ENCODE measurements at regions not wholly inside any gene's neighbourhood (a gene's known extent, or its start where the extent isn't known, plus 50 kb on each side); places are given as distances from the start of the nearest gene placed in this dataset.

DNA sequence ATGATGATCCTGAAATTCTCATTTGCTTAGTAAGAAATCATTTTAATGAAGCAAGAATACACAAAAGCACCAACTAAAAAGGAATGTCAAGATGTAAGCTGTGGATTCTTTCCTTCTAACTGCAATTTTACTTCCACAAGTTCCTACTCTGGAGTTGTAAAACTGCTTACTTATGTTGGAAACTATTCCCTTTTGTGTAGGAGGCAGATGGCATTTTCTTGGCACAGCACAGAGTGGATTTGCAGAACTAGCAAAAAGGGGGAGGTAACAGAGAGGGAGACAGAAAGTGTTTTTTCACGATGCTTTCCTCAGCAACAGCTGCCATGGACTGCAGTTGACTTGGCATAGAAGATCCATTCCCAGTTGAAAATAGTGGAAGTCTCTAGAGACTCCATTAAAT lies 1112.0 kb upstream of the RAG2 start:
- in situ Hi-C loops (cut with MboI; ENCODE audit: low sequenced_read_pairs): loop anchor here (25.0 kb wide), 1 partner anchor 98 kb away; no protein-coding TSS in a partner anchor

DNA sequence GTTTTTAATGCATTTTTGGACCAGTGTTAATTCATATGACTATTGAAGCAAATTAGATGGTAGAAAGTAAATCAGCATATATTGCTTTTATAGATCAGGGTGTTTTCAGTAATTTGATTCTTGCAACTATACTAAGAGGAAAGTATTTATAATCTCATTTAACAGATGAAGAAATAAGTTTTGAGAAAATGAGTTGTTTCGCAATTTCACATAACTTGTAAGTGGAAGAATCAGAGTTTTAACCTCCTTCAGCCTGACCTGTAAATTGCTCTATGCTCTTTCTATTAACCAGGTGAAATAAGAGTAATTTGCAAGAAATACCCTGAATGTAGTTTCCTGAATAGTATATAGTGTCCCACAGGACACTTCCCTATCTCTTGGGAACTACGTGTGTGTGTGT lies 1106.8 kb upstream of the RAG2 start:
- in situ Hi-C loops (cut with MboI; ENCODE audit: low sequenced_read_pairs): loop anchor here (25.0 kb wide), 1 partner anchor 92 kb away; no protein-coding TSS in a partner anchor

DNA sequence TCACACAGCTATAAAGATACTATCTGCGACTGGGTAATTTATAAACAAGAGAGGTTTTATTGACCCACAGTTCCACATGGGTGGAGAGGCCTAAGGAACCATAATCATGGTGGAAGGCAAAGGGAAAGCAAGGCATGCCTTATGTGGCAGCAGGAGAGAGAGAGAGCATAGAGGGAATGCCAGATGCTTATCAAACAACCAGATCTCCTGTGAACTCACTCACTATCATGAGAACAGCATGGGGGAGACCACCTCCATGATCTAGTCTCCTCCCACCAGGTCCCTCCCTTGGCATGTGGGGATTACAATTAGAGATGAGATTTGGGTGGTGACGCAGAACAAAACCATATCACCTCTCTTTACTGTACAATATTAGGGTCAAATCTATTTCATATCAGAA lies 1101.6 kb upstream of the RAG2 start:
- in situ Hi-C loops (cut with MboI; ENCODE audit: low sequenced_read_pairs): loop anchor here (25.0 kb wide), 1 partner anchor 87 kb away; no protein-coding TSS in a partner anchor

DNA sequence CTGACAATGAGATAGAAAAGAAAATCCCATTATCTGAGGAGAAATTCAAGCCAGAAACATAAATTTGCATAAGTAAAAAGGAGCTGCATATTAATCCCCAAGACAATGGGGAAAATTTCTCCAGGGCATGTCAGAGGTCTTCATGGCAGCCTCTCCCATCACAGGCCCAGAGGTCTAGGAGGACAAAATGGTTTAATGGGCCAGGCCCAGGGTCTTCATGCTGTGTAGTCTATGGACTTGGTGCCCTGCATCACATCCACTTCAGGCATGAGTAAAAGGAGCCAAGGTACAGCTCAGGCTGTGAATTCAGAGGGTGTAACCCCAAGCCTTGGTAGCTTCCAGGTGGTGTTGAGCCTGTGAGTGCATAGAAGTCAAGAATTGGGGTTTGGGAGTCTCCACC lies 1097.2 kb upstream of the RAG2 start:
- in situ Hi-C loops (cut with MboI; ENCODE audit: low sequenced_read_pairs): no loop called here

DNA sequence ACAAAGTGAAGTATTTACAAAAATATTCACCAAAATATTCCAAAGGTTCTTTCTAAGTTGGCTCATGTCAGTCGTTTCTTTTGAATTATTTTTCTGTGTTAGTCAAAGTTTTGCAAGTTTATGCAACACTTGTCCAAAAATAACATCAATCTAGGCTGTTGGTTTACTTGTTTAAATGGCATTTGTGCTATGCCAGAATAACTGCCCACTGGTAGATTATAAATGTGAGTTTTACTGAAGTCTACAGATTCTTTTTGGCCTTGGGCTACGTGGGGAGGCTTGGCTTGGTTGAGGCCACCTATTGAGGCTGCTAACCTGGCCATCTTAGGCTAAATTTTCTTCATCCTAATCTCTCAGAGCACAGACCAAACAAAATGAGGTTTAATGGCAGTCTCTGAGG lies 1091.9 kb upstream of the RAG2 start:
- in situ Hi-C loops (cut with MboI; ENCODE audit: low sequenced_read_pairs): no loop called here

DNA sequence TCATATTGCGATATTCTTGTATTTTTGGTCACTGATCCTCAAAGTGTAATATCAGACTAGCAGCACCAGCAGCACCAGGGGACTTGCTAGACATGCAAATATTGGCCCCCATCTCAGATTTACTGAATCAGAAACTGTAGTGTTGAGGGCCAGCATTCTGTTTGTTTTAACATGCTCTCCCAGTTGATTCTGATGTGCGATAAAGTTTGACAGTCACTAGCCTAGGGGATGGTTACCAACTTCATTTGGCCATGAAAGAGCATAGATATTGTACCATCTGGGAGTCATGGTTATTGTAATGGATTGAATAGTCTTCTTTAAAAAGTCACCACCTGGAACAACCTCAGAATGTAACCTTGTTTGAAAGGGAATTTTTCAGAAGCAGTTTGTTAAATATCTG lies 1090.4 kb upstream of the RAG2 start:
- in situ Hi-C loops (cut with MboI; ENCODE audit: low sequenced_read_pairs): no loop called here

DNA sequence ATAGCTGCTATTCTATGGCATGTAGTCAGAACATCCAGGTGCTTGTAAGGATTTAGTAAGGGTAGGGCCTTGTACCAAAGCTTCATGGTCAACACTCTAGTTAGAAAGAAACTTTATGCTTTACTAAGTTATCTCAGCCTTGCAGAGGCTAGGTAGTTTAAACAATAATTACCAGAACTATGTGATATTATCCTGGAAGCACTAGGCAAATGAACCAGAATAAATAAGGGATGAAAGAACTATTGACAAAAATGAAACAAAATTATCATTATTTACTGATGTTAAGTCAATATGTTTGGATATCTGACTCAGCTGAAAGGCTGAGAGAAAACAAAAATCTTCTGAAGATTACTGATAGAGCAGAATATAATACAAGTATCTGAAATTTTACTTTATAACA lies 1089.1 kb upstream of the RAG2 start:
- in situ Hi-C loops (cut with MboI; ENCODE audit: low sequenced_read_pairs): no loop called here

DNA sequence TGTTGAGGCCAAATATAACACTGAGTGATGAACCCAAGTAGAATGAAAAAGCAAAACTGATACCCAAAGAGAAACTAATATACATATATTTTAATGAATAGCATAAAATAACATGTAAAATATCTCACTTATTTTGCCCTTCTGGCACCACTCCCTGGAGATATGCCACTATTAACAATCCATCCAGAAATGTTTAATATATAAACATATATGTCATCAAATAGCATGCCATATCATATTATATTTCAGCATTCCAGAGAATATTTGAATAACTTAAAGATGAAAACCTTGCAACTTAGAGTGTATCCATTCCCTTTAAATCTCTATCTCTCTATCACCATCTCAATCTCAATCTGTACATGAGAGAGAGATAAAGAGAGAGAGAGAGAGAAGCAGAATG lies 1073.3 kb upstream of the RAG2 start:
- in situ Hi-C loops (cut with MboI; ENCODE audit: low sequenced_read_pairs): no loop called here

DNA sequence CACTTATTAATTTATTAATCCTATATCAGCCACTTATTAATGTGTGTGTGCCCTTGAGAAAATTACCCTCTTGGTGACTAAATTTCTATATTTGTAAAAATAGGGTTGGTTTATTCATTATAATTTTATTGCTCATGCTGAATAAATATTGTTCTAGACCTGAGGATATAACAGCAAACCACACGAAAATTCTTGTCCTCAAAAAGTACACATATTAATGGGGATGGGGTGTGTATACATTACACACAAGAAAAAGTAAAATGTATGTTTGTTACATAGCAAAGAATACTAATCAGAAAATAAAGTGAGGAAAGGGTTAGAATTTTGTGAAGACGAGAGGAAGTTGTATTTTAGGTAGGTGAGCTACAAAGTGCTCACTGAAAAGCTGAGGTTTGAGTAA lies 1068.9 kb upstream of the RAG2 start:
- in situ Hi-C loops (cut with MboI; ENCODE audit: low sequenced_read_pairs): no loop called here

DNA sequence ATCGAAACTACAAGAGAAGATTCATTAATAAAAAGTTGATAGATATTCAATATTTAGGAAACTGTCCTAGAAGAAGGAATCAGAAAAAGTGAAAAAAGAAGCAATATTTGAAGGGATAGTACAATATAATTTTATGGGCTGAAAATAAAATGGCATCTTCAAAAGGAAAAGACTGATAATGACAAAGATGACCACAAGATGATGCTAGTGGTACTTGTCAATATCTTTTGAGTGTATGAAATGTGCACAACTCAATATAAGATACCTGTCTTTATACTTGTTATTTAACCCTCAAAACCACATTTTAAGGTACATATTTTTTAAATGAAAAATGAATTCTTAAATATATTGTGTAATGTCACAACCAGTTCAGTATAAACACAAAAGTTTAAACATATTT lies 1059.6 kb upstream of the RAG2 start:
- in situ Hi-C loops (cut with MboI; ENCODE audit: low sequenced_read_pairs): no loop called here

DNA sequence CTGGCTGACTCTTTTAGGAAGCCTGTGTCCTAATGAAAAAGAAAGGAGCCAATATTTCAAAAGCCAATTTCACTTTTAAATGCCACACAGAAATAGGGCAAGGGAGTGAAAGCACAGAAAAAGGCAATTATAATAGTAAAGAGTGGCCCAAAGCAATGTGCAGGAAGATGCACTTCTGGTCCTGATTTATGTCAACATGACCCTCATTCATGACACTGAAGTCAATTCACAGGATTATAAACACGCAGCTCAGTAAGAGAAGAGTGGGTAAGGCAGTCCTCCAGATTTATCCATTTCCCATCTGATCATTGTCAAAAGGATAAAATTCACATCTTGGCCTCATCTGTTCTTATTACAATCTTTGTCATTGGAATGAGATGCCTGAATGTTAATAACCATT lies 1049.7 kb upstream of the RAG2 start:
- in situ Hi-C loops (cut with MboI; ENCODE audit: low sequenced_read_pairs): no loop called here

DNA sequence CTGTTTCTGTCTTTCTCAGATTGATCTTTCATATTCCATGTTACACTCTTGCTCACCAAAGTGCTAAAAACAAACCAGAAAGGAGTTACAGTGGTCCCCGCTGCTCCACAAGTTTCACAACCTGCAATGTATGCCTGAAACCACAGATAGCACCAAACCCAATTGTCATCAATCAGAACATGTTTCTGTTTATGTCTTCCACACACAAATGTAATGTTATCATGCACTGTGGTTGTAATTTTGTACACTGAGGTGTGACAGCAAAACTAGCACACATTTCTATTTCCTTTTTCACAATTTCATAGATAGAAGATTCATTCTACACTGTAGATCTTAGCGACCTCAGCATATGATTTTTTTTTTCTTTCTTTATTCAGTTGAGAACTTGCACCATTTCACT lies 1045.9 kb upstream of the RAG2 start:
- in situ Hi-C loops (cut with MboI; ENCODE audit: low sequenced_read_pairs): no loop called here

DNA sequence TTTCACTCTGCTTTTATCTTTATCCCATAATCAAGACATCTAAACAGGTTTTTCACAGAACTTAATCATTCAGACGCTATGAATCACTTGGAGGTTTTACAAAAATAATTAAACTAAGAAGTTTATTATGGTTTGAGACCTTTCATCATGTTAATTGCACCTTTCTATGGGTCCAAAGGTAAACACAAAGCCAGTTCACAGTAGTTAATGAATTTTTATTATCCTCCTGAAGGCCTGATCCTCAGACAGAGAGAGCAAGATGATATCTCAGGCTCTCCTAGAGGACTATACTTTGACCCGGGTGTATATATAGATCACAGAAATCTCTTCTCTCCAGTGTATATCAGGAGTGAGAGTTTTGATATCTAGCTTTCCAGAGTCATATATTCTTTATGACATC lies 1044.3 kb upstream of the RAG2 start:
- in situ Hi-C loops (cut with MboI; ENCODE audit: low sequenced_read_pairs): no loop called here

DNA sequence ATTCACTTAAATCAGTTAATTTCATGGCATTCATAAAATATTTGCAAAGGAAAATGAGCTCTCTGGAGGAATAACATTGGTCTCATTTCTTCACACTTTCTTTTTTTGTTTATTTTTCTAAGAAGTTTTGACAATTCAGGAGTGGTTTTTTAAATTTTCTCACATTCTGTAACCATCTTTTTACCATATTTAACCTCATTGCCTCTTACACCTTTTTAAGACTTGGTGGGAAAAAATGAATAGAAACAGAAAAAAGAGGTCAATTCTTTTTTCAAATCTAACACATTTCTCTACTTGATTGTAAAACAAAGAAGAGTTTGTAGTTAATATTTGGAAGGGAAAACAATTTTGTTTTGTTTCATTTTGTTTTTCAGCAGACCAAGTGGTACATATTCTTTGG lies 1034.7 kb upstream of the RAG2 start:
- in situ Hi-C loops (cut with MboI; ENCODE audit: low sequenced_read_pairs): no loop called here

DNA sequence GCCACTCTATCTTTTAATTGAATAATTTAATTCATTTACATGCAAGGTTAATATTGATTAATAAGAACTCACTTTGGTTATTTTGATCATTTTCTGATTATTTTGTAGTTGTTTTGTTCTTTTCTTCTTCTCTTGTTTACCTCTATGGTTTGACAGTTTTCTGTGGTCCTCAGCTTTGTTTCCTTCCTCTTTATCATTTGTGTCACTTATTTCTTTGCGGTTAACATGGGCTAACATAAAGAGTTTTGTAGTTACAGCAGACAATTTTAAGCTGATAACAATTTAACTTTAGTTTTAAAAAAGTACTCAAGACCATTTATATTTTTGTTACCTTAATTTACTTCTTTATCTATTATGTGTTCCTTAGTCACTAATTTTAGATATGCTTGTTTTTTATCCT lies 1032.8 kb upstream of the RAG2 start:
- in situ Hi-C loops (cut with MboI; ENCODE audit: low sequenced_read_pairs): no loop called here

DNA sequence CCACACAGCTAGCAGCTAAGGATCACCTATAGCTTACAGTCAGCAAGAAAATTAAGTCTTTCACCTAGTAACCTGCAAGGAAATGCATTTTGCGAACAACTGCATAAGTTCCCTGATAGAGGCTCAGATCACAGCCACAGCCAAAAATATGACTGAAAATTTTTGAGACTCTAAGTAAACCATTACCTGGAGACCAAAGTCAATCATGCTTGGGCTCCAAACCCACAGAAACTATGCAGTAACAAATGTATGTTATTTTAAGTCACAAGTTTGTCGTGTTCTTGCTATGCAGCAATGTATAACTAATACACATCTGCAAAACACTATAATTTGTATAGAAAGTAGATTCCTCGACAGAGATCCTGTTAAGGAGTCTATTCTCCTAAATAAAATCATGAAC lies 1025.7 kb upstream of the RAG2 start:
- in situ Hi-C loops (cut with MboI; ENCODE audit: low sequenced_read_pairs): loop anchor here (25.0 kb wide), 1 partner anchor 89 kb away; no protein-coding TSS in a partner anchor

DNA sequence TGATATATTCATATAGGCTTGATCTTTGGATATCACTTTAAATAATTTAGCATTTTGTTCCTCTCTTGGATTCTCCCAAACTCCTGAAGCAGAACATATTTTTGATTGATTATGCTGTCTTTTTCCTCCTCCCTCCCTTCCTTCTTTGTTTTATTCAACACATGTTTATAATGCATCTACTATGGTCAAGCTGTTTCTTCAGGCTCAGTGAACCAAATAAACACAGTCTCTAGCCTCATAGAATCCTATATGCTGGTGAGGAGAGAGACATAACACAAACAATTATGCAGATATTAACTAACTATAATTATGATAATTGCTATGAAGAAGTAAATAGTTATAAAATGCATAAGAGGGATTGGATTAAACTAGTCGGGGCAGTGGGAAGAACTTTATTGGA lies 1023.6 kb upstream of the RAG2 start:
- in situ Hi-C loops (cut with MboI; ENCODE audit: low sequenced_read_pairs): loop anchor here (25.0 kb wide), 1 partner anchor 91 kb away; no protein-coding TSS in a partner anchor

DNA sequence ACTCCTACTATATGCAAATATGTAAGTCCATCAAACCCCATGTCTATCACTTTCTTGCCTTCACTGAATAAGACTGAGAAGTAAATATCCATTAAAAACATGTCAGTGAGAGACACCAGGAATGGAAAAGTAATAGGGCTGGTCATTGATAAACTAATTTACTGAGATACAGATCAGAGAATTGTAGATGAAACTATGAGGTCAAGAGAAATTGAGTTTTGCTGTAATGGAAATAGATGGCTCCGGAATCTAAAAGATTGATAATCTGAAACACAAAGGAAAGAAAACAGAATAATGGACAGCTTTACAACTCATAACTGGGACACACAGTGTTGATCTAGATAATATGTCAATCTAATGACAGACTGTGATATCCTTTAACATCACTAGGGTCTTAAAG lies 1018.3 kb upstream of the RAG2 start:
- in situ Hi-C loops (cut with MboI; ENCODE audit: low sequenced_read_pairs): loop anchor here (25.0 kb wide), 1 partner anchor 96 kb away; no protein-coding TSS in a partner anchor

DNA sequence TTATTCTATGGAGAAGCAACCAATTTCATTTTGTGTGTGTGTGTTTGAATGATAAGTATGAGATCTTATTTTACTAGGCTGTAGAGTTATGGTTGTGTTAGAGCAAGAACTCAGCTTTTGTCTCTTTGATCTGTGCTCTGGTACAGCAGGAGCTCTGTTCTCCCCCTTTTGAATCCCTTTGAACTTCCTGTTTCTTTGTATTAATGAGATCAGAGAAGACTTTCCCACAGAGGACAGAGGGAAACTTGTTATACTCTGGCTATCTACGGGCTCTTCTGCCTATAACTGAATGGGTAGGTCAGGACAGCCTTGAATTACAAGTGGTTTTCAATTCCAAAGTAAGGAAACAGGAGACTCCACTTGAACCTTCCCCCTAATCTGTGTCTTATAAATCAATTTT lies 1015.0 kb upstream of the RAG2 start:
- in situ Hi-C loops (cut with MboI; ENCODE audit: low sequenced_read_pairs): loop anchor here (25.0 kb wide), 1 partner anchor 99 kb away; no protein-coding TSS in a partner anchor

DNA sequence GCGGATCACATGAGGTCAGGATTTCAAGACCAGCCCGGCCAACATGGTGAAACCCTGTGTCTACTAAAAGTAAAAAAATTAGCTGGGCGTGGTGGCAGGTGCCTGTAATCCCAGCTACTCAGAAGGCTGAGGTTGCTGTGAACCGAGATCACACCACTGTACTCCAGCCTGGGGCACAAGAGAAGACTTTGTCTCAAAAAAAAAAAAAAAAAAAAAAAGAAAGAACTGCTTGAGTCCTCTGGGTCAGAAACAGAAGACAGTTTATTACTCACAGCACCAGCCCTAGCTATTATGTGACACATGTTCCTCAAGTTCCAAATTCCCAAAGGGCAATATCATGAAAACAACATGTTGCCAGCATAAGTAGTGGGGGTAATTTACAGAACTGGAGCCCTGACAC lies 1014.1 kb upstream of the RAG2 start:
- in situ Hi-C loops (cut with MboI; ENCODE audit: low sequenced_read_pairs): loop anchor here (25.0 kb wide), 1 partner anchor 100 kb away; no protein-coding TSS in a partner anchor

DNA sequence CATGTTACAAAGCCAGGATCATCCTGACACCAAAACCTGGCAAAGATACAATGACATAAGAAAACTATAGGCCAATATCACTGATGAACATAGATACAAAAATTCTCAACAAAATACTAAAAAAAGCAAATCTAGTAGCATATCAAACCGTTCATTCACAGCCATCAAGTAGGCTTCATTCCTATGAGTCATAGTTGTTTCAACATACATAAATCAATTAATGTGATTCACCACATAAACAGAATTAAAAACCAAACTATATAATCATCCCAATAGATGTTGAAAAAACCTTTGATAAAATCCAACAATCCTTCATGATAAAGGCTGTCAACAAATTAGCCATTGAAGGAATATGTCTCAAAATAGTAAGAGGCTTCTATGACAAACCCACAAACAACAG lies 1007.2 kb upstream of the RAG2 start:
- in situ Hi-C loops (cut with MboI; ENCODE audit: low sequenced_read_pairs): loop anchor here (25.0 kb wide), 1 partner anchor 107 kb away; no protein-coding TSS in a partner anchor

DNA sequence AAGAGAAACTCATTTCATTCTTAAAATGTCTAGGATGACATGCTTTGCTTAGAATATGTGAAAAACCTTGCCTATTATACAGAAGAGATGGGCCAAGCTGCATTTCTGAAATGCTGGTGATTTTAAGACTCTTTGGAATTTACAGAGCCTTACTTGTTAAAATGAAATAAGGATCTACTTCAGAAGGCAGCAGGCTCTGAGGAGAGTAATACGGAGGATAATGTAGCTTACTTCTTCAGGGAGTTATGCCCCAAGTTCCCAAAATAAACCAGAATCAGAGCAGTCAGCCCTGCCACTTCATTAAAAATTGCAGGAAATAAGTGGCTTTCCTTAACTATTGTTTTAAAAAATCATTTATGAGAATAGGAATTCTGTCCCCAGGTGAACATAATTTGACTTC lies 1000.3 kb upstream of the RAG2 start:
- in situ Hi-C loops (cut with MboI; ENCODE audit: low sequenced_read_pairs): no loop called here

DNA sequence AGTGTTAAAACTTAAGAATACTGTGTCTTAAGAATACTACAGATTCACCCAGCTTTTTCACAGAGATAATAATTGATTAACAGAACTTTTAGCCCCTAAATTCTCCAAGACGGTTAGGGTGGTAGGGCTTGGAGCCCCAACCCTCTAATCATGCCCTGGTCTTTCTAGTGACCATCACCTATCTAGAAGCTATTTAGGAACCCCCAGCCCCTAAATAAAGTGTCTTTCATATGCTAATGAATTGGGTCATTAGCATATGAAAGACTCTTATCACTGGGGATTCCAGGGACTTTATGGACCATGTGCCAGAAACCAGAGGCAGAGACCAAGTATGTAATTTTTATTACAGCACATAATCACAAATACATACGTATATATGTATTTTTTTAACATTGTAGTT lies 999.7 kb upstream of the RAG2 start:
- in situ Hi-C loops (cut with MboI; ENCODE audit: low sequenced_read_pairs): no loop called here

Measured in HL-60/S4 treated with phorbol 12-myristate 13-acetate at 8.2 ng/mL for 4 days and 3 days (cell line).